Loucy (cell line): ENCODE measurements at regions not wholly inside any gene's neighbourhood (a gene's known extent, or its start where the extent isn't known, plus 50 kb on each side); places are given as distances from the start of the nearest gene placed in this dataset.

Experiments
- H2AFZ ChIP-seq: fragments of 200-600 bp; sonication (generic); 2 replicates; pipeline ENCODE4 v1.6.0; 2016; ENCODE audit warnings: antibody characterized with exemption, mild to moderate bottlenecking, low read length, moderate library complexity
- H3F3A ChIP-seq: fragments of 200-600 bp; 2 replicates; pipeline ENCODE4 v1.6.0; 2016; ENCODE audit warnings: antibody characterized with exemption, low read depth, mild to moderate bottlenecking
- H3K27me3 ChIP-seq: fragments of 200-600 bp; sonication (generic); 2 replicates; pipeline ENCODE4 v1.6.1; 2014; ENCODE audit warnings: low read length, mild to moderate bottlenecking; ENCODE audit not compliant: insufficient read depth, poor library complexity, severe bottlenecking
- H3K36me3 ChIP-seq: fragments of 200-600 bp; sonication (generic); 2 replicates; pipeline ENCODE4 v1.6.1; 2016; ENCODE audit warnings: low read length; ENCODE audit not compliant: insufficient read depth
- H3K4me1 ChIP-seq: fragments of 200-600 bp; sonication (generic); 2 replicates; pipeline ENCODE4 v1.5.1; 2014; ENCODE audit warnings: low read length, mild to moderate bottlenecking; ENCODE audit not compliant: insufficient read depth, poor library complexity, severe bottlenecking
- H3K4me2 ChIP-seq: fragments of 200-600 bp; sonication (generic); 2 replicates; pipeline ENCODE4 v1.6.0; 2014; ENCODE audit warnings: antibody characterized with exemption, low read length, low read depth, mild to moderate bottlenecking; ENCODE audit not compliant: poor library complexity, severe bottlenecking
- H3K4me3 ChIP-seq: fragments of 200-600 bp; sonication (generic); 2 replicates; pipeline ENCODE4 v1.5.1; 2014; ENCODE audit warnings: low read length, mild to moderate bottlenecking, mixed read lengths; ENCODE audit not compliant: poor library complexity, severe bottlenecking
- H3K79me2 ChIP-seq: fragments of 200-600 bp; sonication (generic); 2 replicates; pipeline ENCODE4 v1.6.1; 2014; ENCODE audit warnings: low read length; ENCODE audit not compliant: insufficient read depth
- H3K9ac ChIP-seq: fragments of 200-600 bp; sonication (generic); 2 replicates; pipeline ENCODE4 v1.6.0; 2014; ENCODE audit warnings: mild to moderate bottlenecking, low read depth, low read length, moderate library complexity; ENCODE audit not compliant: poor library complexity, severe bottlenecking
- H3K9me2 ChIP-seq: fragments of 200-600 bp; sonication (generic); replicated peaks from 2 replicates; pipeline ENCODE4 v1.6.1; 2016; ENCODE audit warnings: low read depth, low read length, mixed read lengths
- H3K9me3 ChIP-seq: fragments of 200-600 bp; sonication (generic); 2 replicates; pipeline ENCODE4 v1.6.1; 2014; ENCODE audit warnings: mild to moderate bottlenecking, antibody characterized with exemption, low read length, low read depth; ENCODE audit not compliant: insufficient read depth
- H4K20me1 ChIP-seq: fragments of 200-600 bp; sonication (generic); 2 replicates; pipeline ENCODE4 v1.6.0; 2014; ENCODE audit warnings: antibody characterized with exemption, low read length, mild to moderate bottlenecking; ENCODE audit not compliant: insufficient read depth, poor library complexity, severe bottlenecking
- CTCF ChIP-seq: fragments of 200-600 bp; sonication (generic); conservative IDR thresholded peaks from 2 replicates; pipeline ENCODE4 v1.5.1; 2014; ENCODE audit warnings: mild to moderate bottlenecking, antibody characterized with exemption, low read length
- EZH2phosphoT487 ChIP-seq: fragments of 200-600 bp; IDR thresholded peaks from 2 replicates; pipeline ENCODE4 v1.6.1; 2018; ENCODE audit warnings: antibody characterized with exemption, mild to moderate bottlenecking, moderate library complexity, borderline replicate concordance

- Histone ChIP-seq H3F3A (no peaks in the 10 kb centered on the region), H3K79me2 (no peaks in the 10 kb centered on the region), H2AFZ (no peak overlapping the region), H3K9me3 (no peaks in the 10 kb centered on the region), H3K4me3 (no peak overlapping the region), H3K4me1 (no peaks in the 10 kb centered on the region), H3K9ac (no peak overlapping the region), H3K27me3 (no peaks in the 10 kb centered on the region), H3K36me3 (no peaks in the 10 kb centered on the region), H4K20me1 (no peaks in the 10 kb centered on the region), H3K4me2 (no peak overlapping the region), H3K9me2 (no peaks in the 10 kb centered on the region)
- TF ChIP-seq EZH2phosphoT487 (no peak), CTCF (no peak)
Observed at GRCh38 chr11:27864611-27865010, 164.4 kb upstream of the BDNF start.

GRCh38 chr11:27864091-27864491, 163.8 kb upstream of the BDNF start:
- H3K79me2 ChIP-seq, result no peaks in the 10 kb centered on the region
- no peaks in the 10 kb centered on the region for H3K36me3 ChIP-seq
- no peak for TF ChIP-seq CTCF
- no peak for TF ChIP-seq EZH2phosphoT487
- no peak overlapping the region for H3K4me2 ChIP-seq
- H4K20me1 ChIP-seq, result no peaks in the 10 kb centered on the region
- H3K9me3 ChIP-seq, result no peaks in the 10 kb centered on the region
- H3F3A ChIP-seq, result no peaks in the 10 kb centered on the region
- no peaks in the 10 kb centered on the region for H3K4me1 ChIP-seq
- H3K27me3 ChIP-seq, result no peaks in the 10 kb centered on the region
- no peak overlapping the region for H2AFZ ChIP-seq
- H3K9me2 ChIP-seq, result no peaks in the 10 kb centered on the region
- H3K4me3 ChIP-seq, result no peak overlapping the region
- no peak overlapping the region for H3K9ac ChIP-seq

GRCh38 chr11:27863637-27864036, 163.4 kb upstream of the BDNF start:
- no peaks in the 10 kb centered on the region for H3K9me3 ChIP-seq
- no peak overlapping the region for H3K4me3 ChIP-seq
- no peaks in the 10 kb centered on the region for H3F3A ChIP-seq
- H3K36me3 ChIP-seq, result no peaks in the 10 kb centered on the region
- no peak overlapping the region for H3K9ac ChIP-seq
- H2AFZ ChIP-seq, result no peak overlapping the region
- no peak overlapping the region for H3K4me2 ChIP-seq
- no peak for TF ChIP-seq EZH2phosphoT487
- no peaks in the 10 kb centered on the region for H4K20me1 ChIP-seq
- H3K79me2 ChIP-seq, result no peaks in the 10 kb centered on the region
- H3K27me3 ChIP-seq, result no peaks in the 10 kb centered on the region
- H3K4me1 ChIP-seq, result no peaks in the 10 kb centered on the region
- no peaks in the 10 kb centered on the region for H3K9me2 ChIP-seq

GRCh38 chr11:27861706-27862430, 161.6 kb upstream of the BDNF start:
- no peaks in the 10 kb centered on the region for H3K79me2 ChIP-seq
- no peak overlapping the region for H2AFZ ChIP-seq
- no peaks in the 10 kb centered on the region for H4K20me1 ChIP-seq
- no peak overlapping the region for H3K4me3 ChIP-seq
- H3K9me2 ChIP-seq, result no peaks in the 10 kb centered on the region
- H3K36me3 ChIP-seq, result no peaks in the 10 kb centered on the region
- H3K27me3 ChIP-seq, result no peaks in the 10 kb centered on the region
- no peak overlapping the region for H3K4me2 ChIP-seq
- H3K9ac ChIP-seq, result no peak overlapping the region
- no peaks in the 10 kb centered on the region for H3K4me1 ChIP-seq
- H3K9me3 ChIP-seq, result no peaks in the 10 kb centered on the region
- TF ChIP-seq CTCF, result no peak
- TF ChIP-seq EZH2phosphoT487, result no peak
- H3F3A ChIP-seq, result no peaks in the 10 kb centered on the region
